GM18861 (cell line): ENCODE measurements at regions not wholly inside any gene's neighbourhood (a gene's known extent, or its start where the extent isn't known, plus 50 kb on each side); places are given as distances from the start of the nearest gene placed in this dataset.

Experiments
- ATAC-seq: cut with Tn5 transposase; IDR thresholded peaks from one replicate; pipeline ENCODE4 v1.9.1; 2021; ENCODE audit not compliant: unreplicated experiment

DNA sequence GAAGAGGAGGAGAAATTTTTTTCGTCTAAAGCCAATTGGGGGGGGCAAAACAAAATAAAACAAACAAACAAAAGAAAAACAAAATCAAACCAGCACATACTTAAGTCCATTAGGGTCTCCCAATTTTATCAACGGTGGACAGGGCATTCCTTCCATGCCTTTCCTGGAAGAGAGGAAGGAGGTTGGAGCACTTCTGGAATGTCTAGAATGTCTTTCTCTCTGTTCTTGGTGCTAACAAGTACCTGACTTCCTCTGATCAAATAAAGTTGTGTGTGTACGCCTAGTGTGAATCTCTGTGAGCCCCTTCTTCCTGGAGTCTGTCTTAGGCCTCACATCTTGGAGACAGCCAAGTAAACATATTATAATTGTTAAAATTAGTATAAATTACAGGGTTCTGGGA, 399.0 kb upstream of the LRRTM1 start:
- ATAC-seq, result no peak

DNA sequence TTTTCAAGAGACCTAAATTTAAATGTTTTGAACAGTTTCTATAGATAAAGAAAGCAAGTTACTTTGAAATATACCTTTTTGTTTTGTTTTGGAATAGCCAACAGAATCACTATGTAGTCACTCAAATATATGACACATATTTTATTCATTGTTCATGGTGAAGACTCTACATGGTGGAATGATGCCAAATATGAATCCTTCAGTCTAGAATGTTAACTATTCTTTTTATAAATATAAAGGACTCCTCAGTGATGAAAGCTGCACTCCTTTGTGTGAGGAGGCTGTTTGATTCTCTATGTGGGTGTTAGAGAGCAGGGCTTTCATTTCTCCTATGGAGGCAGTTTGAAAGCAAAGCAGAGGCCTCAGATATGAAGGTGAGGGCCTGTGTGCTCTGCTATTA, 396.4 kb upstream of the LRRTM1 start:
- ATAC-seq, result no peak
